Fibroblast of the aortic adventitia (primary cell): ENCODE measurements at regions not wholly inside any gene's neighbourhood (a gene's known extent, or its start where the extent isn't known, plus 50 kb on each side); places are given as distances from the start of the nearest gene placed in this dataset.

Source experiments
- DNase-seq: peaks from one replicate; pipeline ENCODE4 v3.0.0-alpha.2; 2010; ENCODE audit warnings: low read depth
- H3K4me3 ChIP-seq: 2 replicates; pipeline ENCODE4 v1.5.1; 2011; ENCODE audit warnings: low read depth, mild to moderate bottlenecking, control low read depth, low read length, moderate library complexity
- TF ChIP-seq, protein P1 (sequence below): IDR thresholded peaks from 2 replicates; pipeline ENCODE4 v1.5.1; 2011; ENCODE audit warnings: mild to moderate bottlenecking, low read length, control low read depth, inconsistent platforms; ENCODE audit not compliant: insufficient read depth

DNA sequence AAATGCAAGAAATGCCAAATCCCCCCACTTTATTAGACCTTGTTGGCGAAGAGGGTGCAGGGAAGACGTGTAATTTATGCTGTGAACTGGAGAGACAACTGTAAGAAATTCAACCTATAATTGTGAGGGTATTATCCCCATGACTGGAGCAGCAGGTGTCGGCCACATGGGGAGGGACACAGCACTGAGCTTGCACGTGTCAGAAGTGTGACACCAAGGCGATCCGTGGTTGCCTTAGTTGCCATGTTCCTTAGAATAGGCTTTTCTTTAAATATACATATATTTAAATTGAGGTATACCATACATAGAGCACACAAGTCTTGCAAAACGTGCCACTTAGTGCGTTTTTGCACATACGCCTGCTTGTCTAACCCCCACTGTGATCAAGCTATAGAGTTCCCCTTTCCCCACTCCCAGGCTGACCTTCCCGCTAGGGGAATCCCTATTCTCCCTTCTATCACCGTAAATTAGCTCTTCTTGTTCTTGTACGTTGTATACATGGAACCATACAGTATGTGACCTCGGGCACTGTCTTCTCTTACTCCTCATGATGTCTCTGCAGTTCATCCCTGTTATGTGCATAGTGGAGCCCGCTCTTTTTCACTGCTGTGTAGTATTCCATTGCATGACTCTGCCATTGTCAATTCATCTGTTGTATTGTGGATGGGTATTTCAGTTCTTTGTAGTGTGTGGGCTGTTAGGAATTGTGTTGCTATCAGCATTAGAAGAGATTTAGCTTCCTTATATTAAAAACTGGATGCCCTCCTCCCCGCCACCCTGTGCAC is 81.6 kb upstream of the PMEPA1 start:
- H3K4me3 ChIP-seq, result no peak overlapping the region
- no peak for DNase-seq
- TF ChIP-seq, protein P1, sequence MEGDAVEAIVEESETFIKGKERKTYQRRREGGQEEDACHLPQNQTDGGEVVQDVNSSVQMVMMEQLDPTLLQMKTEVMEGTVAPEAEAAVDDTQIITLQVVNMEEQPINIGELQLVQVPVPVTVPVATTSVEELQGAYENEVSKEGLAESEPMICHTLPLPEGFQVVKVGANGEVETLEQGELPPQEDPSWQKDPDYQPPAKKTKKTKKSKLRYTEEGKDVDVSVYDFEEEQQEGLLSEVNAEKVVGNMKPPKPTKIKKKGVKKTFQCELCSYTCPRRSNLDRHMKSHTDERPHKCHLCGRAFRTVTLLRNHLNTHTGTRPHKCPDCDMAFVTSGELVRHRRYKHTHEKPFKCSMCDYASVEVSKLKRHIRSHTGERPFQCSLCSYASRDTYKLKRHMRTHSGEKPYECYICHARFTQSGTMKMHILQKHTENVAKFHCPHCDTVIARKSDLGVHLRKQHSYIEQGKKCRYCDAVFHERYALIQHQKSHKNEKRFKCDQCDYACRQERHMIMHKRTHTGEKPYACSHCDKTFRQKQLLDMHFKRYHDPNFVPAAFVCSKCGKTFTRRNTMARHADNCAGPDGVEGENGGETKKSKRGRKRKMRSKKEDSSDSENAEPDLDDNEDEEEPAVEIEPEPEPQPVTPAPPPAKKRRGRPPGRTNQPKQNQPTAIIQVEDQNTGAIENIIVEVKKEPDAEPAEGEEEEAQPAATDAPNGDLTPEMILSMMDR, result no peak

DNA sequence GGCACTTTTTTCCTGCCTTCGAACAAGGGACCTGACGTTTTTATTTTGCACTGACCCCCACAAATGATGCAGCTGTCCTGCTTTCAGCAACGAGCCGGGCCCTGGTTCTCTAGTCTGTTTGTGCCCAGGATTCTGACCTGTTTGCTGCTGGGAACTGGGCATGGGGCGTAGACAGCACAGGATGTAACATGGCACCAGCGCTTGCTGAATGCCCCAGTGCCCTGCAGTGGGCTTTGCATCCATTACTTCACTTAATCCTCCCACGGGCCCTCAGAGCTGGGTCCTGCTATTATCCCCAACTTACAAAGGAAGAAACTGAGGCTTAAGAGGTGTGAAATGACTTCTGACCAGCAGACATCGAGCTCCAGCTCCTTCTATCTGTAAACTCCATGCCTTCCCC is 80.4 kb upstream of the PMEPA1 start:
- H3K4me3 ChIP-seq, result no peak overlapping the region
- TF ChIP-seq, protein P1, result no peak
- no peak for DNase-seq

GRCh38 chr20:57788936-57789613 is 79.3 kb upstream of the PMEPA1 start:
- TF ChIP-seq, protein P1, result no peak
- DNase-seq, result no peak
- H3K4me3 ChIP-seq, result no peak overlapping the region

DNA sequence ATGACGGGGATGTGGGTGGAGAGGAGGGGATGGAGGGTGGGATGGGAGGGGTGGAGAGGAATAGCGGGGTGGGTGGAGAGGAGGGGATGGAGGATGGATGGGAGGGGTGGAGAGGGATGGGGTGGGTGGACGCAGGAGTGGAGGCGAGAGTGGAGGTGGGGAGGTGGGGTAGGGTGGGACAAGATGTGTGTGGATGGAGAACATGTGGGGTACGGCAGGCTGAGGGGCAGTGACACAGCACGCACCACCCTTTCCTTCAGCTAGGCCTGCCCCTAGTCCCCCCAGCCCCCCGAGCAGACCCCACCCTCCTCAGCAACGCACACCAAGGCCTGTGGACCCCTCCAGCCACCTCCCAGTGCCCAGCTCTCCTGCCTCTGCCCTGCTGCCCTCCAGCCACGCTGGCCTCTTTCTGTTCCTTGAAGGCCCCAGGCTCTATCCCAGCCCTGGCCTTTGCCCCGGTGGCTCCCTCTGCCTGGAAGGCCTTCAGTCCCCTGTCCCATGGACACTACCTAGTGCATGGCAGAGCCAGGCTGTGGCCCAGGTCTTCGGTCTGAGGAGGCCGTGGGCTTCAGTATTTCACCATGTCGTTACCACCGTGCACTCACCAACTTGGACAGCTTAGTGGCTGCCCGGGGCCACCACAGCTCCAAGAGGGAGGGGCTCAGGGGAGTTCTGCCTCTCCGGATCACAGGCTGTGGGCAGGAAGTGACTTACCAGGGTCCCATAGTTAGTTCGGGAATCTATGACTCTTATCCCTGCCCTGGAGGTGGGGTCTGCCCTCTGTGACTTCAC is 78.4 kb upstream of the PMEPA1 start:
- TF ChIP-seq, protein P1, result no peak
- no peak overlapping the region for H3K4me3 ChIP-seq
- no peak for DNase-seq

- no peak overlapping the region for H3K4me3 ChIP-seq
- DNase-seq, result no peak
- TF ChIP-seq, protein P1, result no peak
Observed at GRCh38 chr20:57787151-57787989, 77.6 kb upstream of the PMEPA1 start.

- no peak overlapping the region for H3K4me3 ChIP-seq
- TF ChIP-seq, protein P1, result no peak
- DNase-seq, result no peak
Observed at GRCh38 chr20:57786304-57786932, 76.6 kb upstream of the PMEPA1 start.
